Adrenal gland (tissue), 9 donors: ENCODE measurements at regions not wholly inside any gene's neighbourhood (a gene's known extent, or its start where the extent isn't known, plus 50 kb on each side); places are given as distances from the start of the nearest gene placed in this dataset.

ENCODE experiments used
- DNase-seq, 7 donors: peaks; one replicate each; pipeline ENCODE4 v3.0.0-alpha.2; 2019 to 2020
- H3K27ac ChIP-seq, 5 donors: fragments of 200-600 bp; sonication (generic) in 4 of 5; 1 replicate in 3 of 5; 2 replicates in 2 of 5; pipeline versions ENCODE4 v1.5.1 to v1.8.0; 2016 to 2020; ENCODE audit warnings: mild to moderate bottlenecking in 1 of 5
- H3K27me3 ChIP-seq: fragments of 200-600 bp; 2 replicates; pipeline ENCODE4 v1.8.0; 2021
- H3K36me3 ChIP-seq, 2 donors: fragments of 200-600 bp; replicated peaks in 1 of 2; 1 replicate in 1 of 2; 2 replicates in 1 of 2; pipeline versions ENCODE4 v1.5.1 to v1.8.0; 2018 to 2022
- H3K4me1 ChIP-seq, 2 donors: fragments of 200-600 bp; replicated peaks in 1 of 2; 1 replicate in 1 of 2; 2 replicates in 1 of 2; pipeline versions ENCODE4 v1.5.1 to v1.8.0; 2018 to 2021
- H3K4me3 ChIP-seq, 4 donors: fragments of 200-600 bp; sonication (generic) in 3 of 4; one replicate each; pipeline ENCODE4 v1.5.1; 2016 to 2018
- H3K9me3 ChIP-seq, 3 donors: fragments of 200-600 bp; sonication (generic) in 1 of 3; replicated peaks in 1 of 3; 1 replicate in 2 of 3; 2 replicates in 1 of 3; pipeline versions ENCODE4 v1.5.1 to v1.8.0; 2016 to 2021
- POLR2A ChIP-seq, 2 donors: fragments of 450-650 bp; IDR thresholded peaks; one replicate each; pipeline ENCODE4 v1.6.1; 2017; ENCODE audit warnings: antibody characterized with exemption in 2 of 2, mild to moderate bottlenecking in 2 of 2, moderate library complexity in 1 of 2
- WGBS, 4 donors: extraction: QIAGEN DNeasy Blood & Tissue Kit in 2 of 4; methylation state at CpG; one replicate each; pipeline versions ENCODE4 v1.1.5 to v1.1.7; 2013 to 2017; 5-methylcytosine and 5-hydroxymethylcytosine counted together
- intact Hi-C, 2 donors: fragments of 100-400 bp; cut with DNase I; formaldehyde crosslinking; loops; one replicate each; pipeline versions ENCODE4 v1.14.1 to v1.15.0; 2022 to 2023
- TF ChIP-seq, protein P1 (sequence below), 6 experiments: fragments of 450-650 bp in 4 of 6; fragments of 200-600 bp in 2 of 6; sonication (generic) in 1 of 6; IDR thresholded peaks; 1 replicate in 5 of 6; 2 replicates in 1 of 6; pipeline versions ENCODE4 v1.5.1 to v1.8.0; 2016 to 2021; ENCODE audit warnings: antibody characterized with exemption in 6 of 6, mild to moderate bottlenecking in 2 of 6, moderate library complexity in 1 of 6
- donor health status: healthy with polysubstance abuse.
- donor health status: Bipolar disorder and iron deficiency.
- donor health status: DM: yes; HTN: yes; CAD: no.
- donor health status: DM: no; HTN: no; CAD: no.
- donor health status: DM: no; HTN: no; CAD: no.

DNA sequence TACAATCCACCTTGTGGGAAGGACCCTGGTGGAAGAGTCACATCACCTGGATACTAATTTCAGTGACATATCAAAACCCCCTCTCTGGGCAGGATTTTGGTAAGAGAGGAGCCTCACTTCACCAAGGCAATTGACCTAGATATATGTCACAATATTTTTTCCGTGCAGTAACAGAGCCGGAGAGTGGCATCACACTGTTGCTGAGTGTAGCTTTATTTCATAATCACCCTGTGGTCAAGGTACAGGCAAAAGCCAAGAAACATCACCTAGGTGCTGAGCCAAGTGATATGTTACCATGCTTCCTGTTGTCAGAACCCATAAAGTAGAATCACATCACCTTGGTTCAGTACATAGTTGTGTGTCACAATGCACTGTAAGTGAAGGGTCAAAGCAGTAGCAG lies 895.2 kb upstream of the TSPY4 start:
- Histone ChIP-seq H3K9me3 (no peaks in the 10 kb centered on the region), H3K27me3 (no peaks in the 10 kb centered on the region), H3K27ac (no peak overlapping the region), H3K36me3 (no peaks in the 10 kb centered on the region), H3K4me1 (no peaks in the 10 kb centered on the region), H3K4me3 (no peak overlapping the region)
- TF ChIP-seq, protein P1, sequence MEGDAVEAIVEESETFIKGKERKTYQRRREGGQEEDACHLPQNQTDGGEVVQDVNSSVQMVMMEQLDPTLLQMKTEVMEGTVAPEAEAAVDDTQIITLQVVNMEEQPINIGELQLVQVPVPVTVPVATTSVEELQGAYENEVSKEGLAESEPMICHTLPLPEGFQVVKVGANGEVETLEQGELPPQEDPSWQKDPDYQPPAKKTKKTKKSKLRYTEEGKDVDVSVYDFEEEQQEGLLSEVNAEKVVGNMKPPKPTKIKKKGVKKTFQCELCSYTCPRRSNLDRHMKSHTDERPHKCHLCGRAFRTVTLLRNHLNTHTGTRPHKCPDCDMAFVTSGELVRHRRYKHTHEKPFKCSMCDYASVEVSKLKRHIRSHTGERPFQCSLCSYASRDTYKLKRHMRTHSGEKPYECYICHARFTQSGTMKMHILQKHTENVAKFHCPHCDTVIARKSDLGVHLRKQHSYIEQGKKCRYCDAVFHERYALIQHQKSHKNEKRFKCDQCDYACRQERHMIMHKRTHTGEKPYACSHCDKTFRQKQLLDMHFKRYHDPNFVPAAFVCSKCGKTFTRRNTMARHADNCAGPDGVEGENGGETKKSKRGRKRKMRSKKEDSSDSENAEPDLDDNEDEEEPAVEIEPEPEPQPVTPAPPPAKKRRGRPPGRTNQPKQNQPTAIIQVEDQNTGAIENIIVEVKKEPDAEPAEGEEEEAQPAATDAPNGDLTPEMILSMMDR (IDR thresholded peaks at IDR 0.05), result no peak
- TF ChIP-seq POLR2A (IDR thresholded peaks at IDR 0.05), result no peak
- 92 to 98% methylated on average over 2 of the region's 2 CpGs; no CpG with 5 or more reads in 2 of the 4 donors for WGBS, 4 donors
- DNase-seq, result no peak
- intact Hi-C loops, result no loop called here

DNA sequence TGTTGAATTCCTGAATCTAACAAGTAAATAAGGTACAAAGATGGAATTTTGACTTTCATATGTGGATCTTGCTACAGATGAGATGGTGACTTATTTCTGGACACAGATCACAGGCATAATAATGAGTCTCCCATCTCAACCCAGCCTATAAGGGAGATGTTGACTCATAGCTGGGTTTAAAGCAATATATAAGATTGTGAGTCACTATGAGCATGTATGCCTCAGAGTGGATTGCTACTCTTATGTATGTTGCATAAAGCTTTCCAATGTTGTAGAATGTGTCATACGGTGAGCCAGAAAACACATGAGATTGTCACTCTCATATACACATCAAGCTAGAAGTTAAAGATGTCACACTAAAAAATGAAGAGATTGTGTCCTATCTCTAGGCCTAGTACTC lies 884.3 kb upstream of the TSPY4 start:
- H3K4me1 ChIP-seq, result no peaks in the 10 kb centered on the region
- TF ChIP-seq, protein P1 (IDR thresholded peaks at IDR 0.05), result no peak
- TF ChIP-seq POLR2A (IDR thresholded peaks at IDR 0.05), result no peak
- WGBS, 4 donors, result 80 to 91% methylated on average over 1 of the region's 1 CpG; no CpG with 5 or more reads in 2 of the 4 donors
- no peak for DNase-seq
- no peaks in the 10 kb centered on the region for H3K27me3 ChIP-seq
- H3K36me3 ChIP-seq, result no peaks in the 10 kb centered on the region
- no peaks in the 10 kb centered on the region for H3K9me3 ChIP-seq
- intact Hi-C loops, result no loop called here
- H3K27ac ChIP-seq, result no peak overlapping the region
- no peak overlapping the region for H3K4me3 ChIP-seq

DNA sequence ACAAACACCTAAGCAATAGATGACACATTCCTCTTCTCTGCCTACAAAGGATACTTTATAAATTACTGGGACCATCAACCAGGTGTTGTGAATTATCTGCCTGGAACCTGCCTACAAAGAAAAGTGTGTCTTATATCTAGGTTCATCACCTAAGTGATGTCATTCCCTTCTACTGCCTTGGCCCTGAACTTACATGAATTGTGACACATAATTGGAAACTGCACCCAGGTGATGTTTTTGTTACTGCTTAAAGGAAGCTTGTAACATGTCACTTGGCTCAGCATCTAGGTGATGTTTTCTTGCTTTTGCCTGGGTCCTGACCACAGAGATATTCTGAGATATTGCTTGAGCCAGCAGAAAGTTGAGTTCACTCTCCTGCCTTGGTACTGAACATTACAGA lies 870.5 kb upstream of the TSPY4 start:
- no peak for DNase-seq
- Histone ChIP-seq H3K27me3 (no peaks in the 10 kb centered on the region), H3K4me3 (no peak overlapping the region), H3K36me3 (no peaks in the 10 kb centered on the region), H3K9me3 (no peaks in the 10 kb centered on the region), H3K4me1 (no peaks in the 10 kb centered on the region), H3K27ac (no peak overlapping the region)
- TF ChIP-seq, protein P1 (IDR thresholded peaks at IDR 0.05), result no peak
- TF ChIP-seq POLR2A (IDR thresholded peaks at IDR 0.05), result no peak
- intact Hi-C loops, result no loop called here

DNA sequence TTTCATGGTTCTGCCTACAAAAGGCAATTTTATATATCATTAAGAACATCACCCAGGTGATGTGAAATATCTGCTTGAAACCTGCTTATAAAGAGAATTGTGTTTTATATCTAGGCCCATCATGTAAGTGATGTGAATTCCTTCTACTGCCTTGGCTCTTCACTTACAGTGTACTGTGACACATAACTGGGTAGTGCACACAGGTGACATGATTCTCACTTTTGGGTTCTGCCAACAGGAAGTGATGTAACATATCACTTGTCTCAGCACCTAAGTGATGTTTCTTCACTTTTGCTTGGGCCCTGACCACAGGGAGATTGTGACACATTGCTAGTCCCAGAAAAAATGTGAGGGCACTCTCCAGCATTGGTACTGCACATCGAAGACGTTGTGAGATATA lies 867.0 kb upstream of the TSPY4 start:
- WGBS, 4 donors, result 65 to 76% methylated on average over 2 of the region's 2 CpGs; no CpG with 5 or more reads in 2 of the 4 donors
- DNase-seq, result no peak
- Histone ChIP-seq H3K36me3 (no peaks in the 10 kb centered on the region), H3K4me1 (no peaks in the 10 kb centered on the region), H3K27me3 (no peaks in the 10 kb centered on the region), H3K27ac (no peak overlapping the region), H3K9me3 (no peaks in the 10 kb centered on the region), H3K4me3 (no peak overlapping the region)
- TF ChIP-seq, protein P1 (IDR thresholded peaks at IDR 0.05), result no peak
- no peak for TF ChIP-seq POLR2A (IDR thresholded peaks at IDR 0.05)
- intact Hi-C loops, result no loop called here
